ENCODE measurements at regions not wholly inside any gene's neighbourhood (a gene's known extent, or its start where the extent isn't known, plus 50 kb on each side); places are given as distances from the start of the nearest gene placed in this dataset.
"Not testable (repeated sequence)": the region's sequence is repeated elsewhere in the genome, so short reads cannot be mapped to it uniquely, and the experiment has no call there.

DNA sequence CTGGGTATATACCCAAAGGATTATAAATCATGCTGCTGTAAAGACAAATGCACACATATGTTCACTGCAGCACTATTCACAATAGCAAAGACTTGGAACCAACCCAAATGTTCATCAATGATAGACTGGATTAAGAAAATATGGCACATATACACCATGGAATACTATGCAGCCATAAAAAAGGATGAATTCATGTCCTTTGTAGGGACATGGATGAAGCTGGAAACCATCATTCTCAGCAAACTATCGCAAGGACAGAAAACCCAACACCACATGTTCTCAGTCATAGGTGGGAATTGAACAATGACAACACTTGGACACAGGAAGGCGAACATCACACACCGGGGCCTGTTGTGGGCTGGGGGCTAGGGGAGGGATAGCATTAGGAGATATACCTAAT is 406.1 kb downstream of the NFIB start:
- not testable (repeated sequence) for BruUV-seq (replicated peaks); FAIRE-seq

DNA sequence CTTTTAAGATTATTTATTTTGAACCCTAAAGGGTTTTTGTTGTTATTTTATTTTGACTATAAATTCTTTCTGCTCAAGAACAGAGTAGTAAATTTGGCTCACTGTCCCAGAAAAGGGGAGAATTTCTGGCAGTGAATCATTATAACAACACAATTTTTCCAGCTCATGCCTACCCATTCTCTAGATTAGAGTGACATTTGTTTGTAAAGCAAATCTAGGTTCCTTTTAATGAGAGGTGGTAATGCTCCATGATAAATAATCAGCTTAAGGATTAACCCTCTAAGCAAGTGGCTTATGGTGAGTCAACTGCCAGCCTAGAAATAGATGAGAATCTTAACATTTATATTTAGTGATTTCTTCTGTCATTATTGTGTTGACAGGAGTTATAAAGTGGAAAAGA is 409.2 kb downstream of the NFIB start:
- no peak overlapping the region for H3K9ac ChIP-seq (ENCODE audit: insufficient read depth in 1 of 2, low read depth in 2 of 2, low read length in 2 of 2)
- no peak overlapping the region for H3K4me2 ChIP-seq (ENCODE audit: insufficient read depth, low read length)
- POLR2A ChIA-PET: no interaction called here
- no peaks in the 10 kb centered on the region for H3K36me3 ChIP-seq (ENCODE audit: control insufficient read depth, insufficient read depth, low read length)
- H3K4me3 ChIP-seq: no peak overlapping the region
- H3K9me1 ChIP-seq (ENCODE audit: control insufficient read depth, insufficient read depth, low read length): no peaks in the 10 kb centered on the region
- FAIRE-seq (no peak), ATAC-seq (no peak), DNase-seq (ENCODE audit: extremely low read depth in 1 of 4, low spot score in 3 of 4) (no peak)
- CTCF ChIA-PET (ENCODE audit: low intra/inter-chr PET ratio): no interaction called here
- no peaks in the 10 kb centered on the region for H3K79me2 ChIP-seq (ENCODE audit: control insufficient read depth, insufficient read depth, low read length)
- H3K9me3 ChIP-seq (replicated peaks; ENCODE audit: control insufficient read depth, insufficient read depth, low read depth, low read length): no peaks in the 10 kb centered on the region
- no TSS peak for BruUV-seq (replicated peaks)
- intact Hi-C loops (cut with micrococcal nuclease): no loop called here
- no peaks in the 10 kb centered on the region for H3K27me3 ChIP-seq (ENCODE audit: control insufficient read depth in 2 of 2, insufficient read depth in 2 of 2, low read length in 2 of 2)
- no peak overlapping the region for H2AFZ ChIP-seq (ENCODE audit: low read depth, low read length)
- no peaks in the 10 kb centered on the region for H3K4me1 ChIP-seq (replicated peaks in 1 of 2; ENCODE audit: control insufficient read depth in 2 of 2, insufficient read depth in 2 of 2, low read length in 2 of 2)
- no peak overlapping the region for H3K27ac ChIP-seq (ENCODE audit: extremely low read depth, low read depth, low read length)
- TF ChIP-seq GTF2A2 (tag; IDR thresholded peaks at IDR 0.05): no peak
- no peak for TF ChIP-seq CBX8 (IDR thresholded peaks at IDR 0.05; ENCODE audit: borderline replicate concordance, extremely low read depth, low read depth, low read length, poor library complexity, severe bottlenecking)
- no peak for TF ChIP-seq PTTG1 (tag; IDR thresholded peaks at IDR 0.05; ENCODE audit: low read depth)
- TF ChIP-seq KLF6 (CRISPR knock-in tag; IDR thresholded peaks at IDR 0.05; ENCODE audit: borderline replicate concordance): no peak
- H4K20me1 ChIP-seq (replicated peaks; ENCODE audit: control insufficient read depth, insufficient read depth, low read length): no peaks in the 10 kb centered on the region
- in situ Hi-C loops (cut with MboI): no loop called here

More for the DNA sequence above, 406.1 kb downstream of the NFIB start:
- ATAC-seq; H3K4me3 ChIP-seq; intact Hi-C loops (cut with micrococcal nuclease); H3K4me1 ChIP-seq (replicated peaks in 1 of 2; ENCODE audit: control insufficient read depth in 2 of 2, insufficient read depth in 2 of 2, low read length in 2 of 2); H3K79me2 ChIP-seq (ENCODE audit: control insufficient read depth, insufficient read depth, low read length); DNase-seq (ENCODE audit: extremely low read depth in 1 of 4, low spot score in 3 of 4); in situ Hi-C loops (cut with MboI); H3K9me1 ChIP-seq (ENCODE audit: control insufficient read depth, insufficient read depth, low read length); H4K20me1 ChIP-seq (replicated peaks; ENCODE audit: control insufficient read depth, insufficient read depth, low read length); H3K9me3 ChIP-seq (replicated peaks; ENCODE audit: control insufficient read depth, insufficient read depth, low read depth, low read length); H3K4me2 ChIP-seq (ENCODE audit: insufficient read depth, low read length); H3K27me3 ChIP-seq (ENCODE audit: control insufficient read depth in 2 of 2, insufficient read depth in 2 of 2, low read length in 2 of 2); H3K9ac ChIP-seq (ENCODE audit: insufficient read depth in 1 of 2, low read depth in 2 of 2, low read length in 2 of 2); H3K36me3 ChIP-seq (ENCODE audit: control insufficient read depth, insufficient read depth, low read length); POLR2A ChIA-PET; H3K27ac ChIP-seq (ENCODE audit: extremely low read depth, low read depth, low read length); CTCF ChIA-PET (ENCODE audit: low intra/inter-chr PET ratio); H2AFZ ChIP-seq (ENCODE audit: low read depth, low read length): not testable (repeated sequence)
- WGBS (ENCODE audit: insufficient coverage, low coverage, missing lambda C conversion rate): 0% methylated on average over 3 of the region's 3 CpGs

Measured in K562 (cell line).